CD4-positive, alpha-beta memory T cell (primary cell): ENCODE measurements at regions not wholly inside any gene's neighbourhood (a gene's known extent, or its start where the extent isn't known, plus 50 kb on each side); places are given as distances from the start of the nearest gene placed in this dataset.
A peak's percentile ranks its signal among the peaks of the same experiment; 100 is the strongest.

Experiments used
- CTCF ChIA-PET: fragments of 350-600 bp; sonication (Branson Sonifier 250); formaldehyde crosslinking; loops from one replicate; lab custom pipeline; 2021; ENCODE audit warnings: inconsistent platforms; ENCODE audit not compliant: partially characterized antibody; lab: Charles Lee
- POLR2A ChIA-PET: fragments of 350-600 bp; sonication (Branson Sonifier 250); formaldehyde crosslinking; loops from one replicate; lab custom pipeline; 2021; ENCODE audit not compliant: partially characterized antibody; lab: Charles Lee
- DNase-seq, 5 donors: peaks; one replicate each; pipeline versions ENCODE4 v3.0.0 to v3.0.0-alpha.2; 2020 to 2022; ENCODE audit warnings: mixed read lengths in 1 of 5
- H3K27ac ChIP-seq: one replicate; pipeline ENCODE4 v1.7.0; 2013; ENCODE audit warnings: low read depth, low read length
- H3K27me3 ChIP-seq: 2 replicates; pipeline ENCODE4 v1.7.0; 2013; ENCODE audit warnings: mild to moderate bottlenecking, low read length, moderate library complexity; ENCODE audit not compliant: insufficient read depth
- H3K36me3 ChIP-seq: 2 replicates; pipeline ENCODE4 v1.7.0; 2013; ENCODE audit warnings: mild to moderate bottlenecking, low read length, moderate library complexity; ENCODE audit not compliant: insufficient read depth
- H3K4me1 ChIP-seq: 2 replicates; pipeline ENCODE4 v1.7.0; 2013; ENCODE audit warnings: mild to moderate bottlenecking, low read length, moderate library complexity; ENCODE audit not compliant: insufficient read depth
- H3K4me3 ChIP-seq, 2 donors: one replicate each; pipeline ENCODE4 v1.7.0; 2013; ENCODE audit warnings: low read length in 2 of 2, mild to moderate bottlenecking in 1 of 2
- H3K9me3 ChIP-seq, 2 donors: one replicate each; pipeline ENCODE4 v1.7.0; 2013; ENCODE audit warnings: low read length in 2 of 2, control low read depth in 1 of 2; ENCODE audit not compliant: control insufficient read depth in 1 of 2
- H3K27ac Mint-ChIP-seq, 7 donors: one replicate each; pipeline ENCODE4 v1.8.0; 2020 to 2021; ENCODE audit warnings: mixed read lengths in 7 of 7, mild to moderate bottlenecking in 6 of 7, inconsistent platforms in 3 of 7, moderate library complexity in 3 of 7
- H3K27me3 Mint-ChIP-seq, 2 donors: one replicate each; pipeline ENCODE4 v1.8.0; 2020 to 2021; ENCODE audit warnings: mixed read lengths in 2 of 2
- H3K36me3 Mint-ChIP-seq, 2 donors: one replicate each; pipeline ENCODE4 v1.8.0; 2020 to 2021; ENCODE audit warnings: mixed read lengths in 2 of 2, inconsistent platforms in 1 of 2, mild to moderate bottlenecking in 1 of 2
- H3K4me1 Mint-ChIP-seq, 4 donors: one replicate each; pipeline ENCODE4 v1.8.0; 2020 to 2021; ENCODE audit warnings: mixed read lengths in 4 of 4, mild to moderate bottlenecking in 1 of 4
- H3K4me3 Mint-ChIP-seq, 8 donors: one replicate each; pipeline ENCODE4 v1.8.0; 2020 to 2021; ENCODE audit warnings: mixed read lengths in 8 of 8, mild to moderate bottlenecking in 7 of 8, moderate library complexity in 6 of 8, inconsistent platforms in 3 of 8
- H3K9me3 Mint-ChIP-seq, 8 donors: one replicate each; pipeline ENCODE4 v1.8.0; 2020 to 2021; ENCODE audit warnings: mixed read lengths in 8 of 8, mild to moderate bottlenecking in 5 of 8, inconsistent platforms in 3 of 8, moderate library complexity in 1 of 8
- intact Hi-C: fragments of 100-400 bp; cut with micrococcal nuclease; formaldehyde crosslinking; loops from one replicate; pipeline ENCODE4 v1.15.1; 2023

GRCh38 chr6:2549834-2550233 lies 200.9 kb downstream of the MYLK4 start:
- Histone ChIP-seq H3K4me1 (no peaks in the 10 kb centered on the region), H3K36me3 (no peaks in the 10 kb centered on the region), H3K4me3 (no peak overlapping the region), H3K27ac (no peak overlapping the region), H3K27me3 (no peaks in the 10 kb centered on the region), H3K9me3 (no peaks in the 10 kb centered on the region)
- Mint-ChIP-seq H3K27me3 (peaks cover 17 to 22% of the 10 kb centered on the region in 2 donors), H3K4me1 (peaks cover 0 to 1% (median 0%) of the 10 kb centered on the region in 4 donors), H3K36me3 (no peaks in the 10 kb centered on the region), H3K27ac (no peak overlapping the region), H3K4me3 (no peak overlapping the region), H3K9me3 (peaks cover 0 to 5% (median 0%) of the 10 kb centered on the region in 8 donors)
- ChIA-PET CTCF (no interaction called here), POLR2A (no interaction called here)
- intact Hi-C loops: loop anchor here (10.0 kb wide), 1 partner anchor 955 kb away; no protein-coding TSS in a partner anchor
- no peak for DNase-seq

GRCh38 chr6:2547355-2547754 lies 203.4 kb downstream of the MYLK4 start:
- no peaks in the 10 kb centered on the region for H3K36me3 Mint-ChIP-seq
- peaks cover 21 to 31% of the 10 kb centered on the region in 2 donors for H3K27me3 Mint-ChIP-seq
- Histone ChIP-seq H3K27me3 (no peaks in the 10 kb centered on the region), H3K4me3 (no peak overlapping the region), H3K27ac (no peak overlapping the region), H3K36me3 (no peaks in the 10 kb centered on the region), H3K4me1 (peaks cover 16% of the 10 kb centered on the region), H3K9me3 (no peaks in the 10 kb centered on the region)
- no peak for DNase-seq
- peaks cover 0 to 5% (median 0%) of the 10 kb centered on the region in 8 donors for H3K9me3 Mint-ChIP-seq
- no peak overlapping the region for H3K4me3 Mint-ChIP-seq
- H3K27ac Mint-ChIP-seq: peak overlapping the region in 1 of 7 donors; percentile 38
- CTCF ChIA-PET: interaction anchor here (1.3 kb wide), 1 partner anchor 11 kb away, joined by 3 read pairs; no protein-coding TSS in a partner anchor
- peaks cover 12 to 17% (median 16%) of the 10 kb centered on the region in 4 donors for H3K4me1 Mint-ChIP-seq
- POLR2A ChIA-PET: no interaction called here
- intact Hi-C loops: loop anchor here (10.0 kb wide), 1 partner anchor 953 kb away; no protein-coding TSS in a partner anchor

- H3K4me1 ChIP-seq: peaks cover 20% of the 10 kb centered on the region
- ChIA-PET POLR2A (no interaction called here), CTCF (interaction anchor here (1.3 kb wide), 1 partner anchor 11 kb away, joined by 3 read pairs; no protein-coding TSS in a partner anchor)
- H3K27ac ChIP-seq: no peak overlapping the region
- intact Hi-C loops: loop anchor here (10.0 kb wide), 1 partner anchor 952 kb away; no protein-coding TSS in a partner anchor
- H3K4me3 Mint-ChIP-seq: no peak overlapping the region
- H3K4me3 ChIP-seq: no peak overlapping the region
- no peaks in the 10 kb centered on the region for H3K27me3 ChIP-seq
- H3K36me3 Mint-ChIP-seq: no peaks in the 10 kb centered on the region
- H3K36me3 ChIP-seq: no peaks in the 10 kb centered on the region
- no peak overlapping the region for H3K27ac Mint-ChIP-seq
- peaks cover 21 to 31% of the 10 kb centered on the region in 2 donors for H3K27me3 Mint-ChIP-seq
- peaks cover 0 to 5% (median 0%) of the 10 kb centered on the region in 8 donors for H3K9me3 Mint-ChIP-seq
- peaks cover 15 to 21% (median 20%) of the 10 kb centered on the region in 4 donors for H3K4me1 Mint-ChIP-seq
- H3K9me3 ChIP-seq: no peaks in the 10 kb centered on the region
- no peak for DNase-seq
Measured at GRCh38 chr6:2546901-2547300, 203.8 kb downstream of the MYLK4 start.

- Histone ChIP-seq H3K27ac (no peak overlapping the region), H3K4me1 (peaks cover 25% of the 10 kb centered on the region), H3K27me3 (peaks cover 3% of the 10 kb centered on the region), H3K4me3 (no peak overlapping the region), H3K36me3 (no peaks in the 10 kb centered on the region), H3K9me3 (no peaks in the 10 kb centered on the region)
- H3K27me3 Mint-ChIP-seq: peaks cover 22 to 34% of the 10 kb centered on the region in 2 donors
- no peak for DNase-seq
- H3K4me3 Mint-ChIP-seq: no peak overlapping the region
- CTCF ChIA-PET: interaction anchor here (1.9 kb wide), 1 partner anchor 89 kb away, joined by 5 read pairs; no protein-coding TSS in a partner anchor
- POLR2A ChIA-PET: no interaction called here
- intact Hi-C loops: loop anchor here (10.0 kb wide), 1 partner anchor 951 kb away; no protein-coding TSS in a partner anchor
- H3K9me3 Mint-ChIP-seq: peaks cover 0 to 5% (median 0%) of the 10 kb centered on the region in 8 donors
- no peak overlapping the region for H3K27ac Mint-ChIP-seq
- peaks cover 17 to 30% (median 26%) of the 10 kb centered on the region in 4 donors for H3K4me1 Mint-ChIP-seq
- no peaks in the 10 kb centered on the region for H3K36me3 Mint-ChIP-seq
Measured at GRCh38 chr6:2545383-2546038, 205.2 kb downstream of the MYLK4 start.

- intact Hi-C loops: loop anchor here (10.0 kb wide), 1 partner anchor 949 kb away; no protein-coding TSS in a partner anchor
- Mint-ChIP-seq H3K9me3 (peaks cover 0 to 4% (median 0%) of the 10 kb centered on the region in 8 donors), H3K27ac (peak overlapping the region in 3 of 7 donors; percentile 17 to 86 (median 18)), H3K4me1 (peaks cover 19 to 30% (median 26%) of the 10 kb centered on the region in 4 donors), H3K4me3 (peak overlapping the region in 7 of 8 donors; percentile 40 to 70 (median 62)), H3K36me3 (no peaks in the 10 kb centered on the region), H3K27me3 (peaks cover 28 to 43% of the 10 kb centered on the region in 2 donors)
- no peak overlapping the region for H3K27ac ChIP-seq
- no peaks in the 10 kb centered on the region for H3K36me3 ChIP-seq
- POLR2A ChIA-PET: no interaction called here
- H3K4me1 ChIP-seq: peaks cover 25% of the 10 kb centered on the region
- no peaks in the 10 kb centered on the region for H3K9me3 ChIP-seq
- CTCF ChIA-PET: interaction anchor here (0.6 kb wide), 1 partner anchor 9 kb away, joined by 3 read pairs; no protein-coding TSS in a partner anchor
- peaks cover 3% of the 10 kb centered on the region for H3K27me3 ChIP-seq
- no peak for DNase-seq
- peak overlapping the region in 1 of 2 donors; percentile 5 for H3K4me3 ChIP-seq
Measured at GRCh38 chr6:2543321-2543720, 207.4 kb downstream of the MYLK4 start.

GRCh38 chr6:2542858-2543218 lies 207.9 kb downstream of the MYLK4 start:
- H3K9me3 ChIP-seq: no peaks in the 10 kb centered on the region
- H3K4me3 Mint-ChIP-seq: peak overlapping the region in 7 of 8 donors; percentile 40 to 70 (median 62)
- H3K36me3 Mint-ChIP-seq: no peaks in the 10 kb centered on the region
- peaks cover 30 to 47% of the 10 kb centered on the region in 2 donors for H3K27me3 Mint-ChIP-seq
- intact Hi-C loops: loop anchor here (10.0 kb wide), 1 partner anchor 948 kb away; no protein-coding TSS in a partner anchor
- ChIA-PET CTCF (no interaction called here), POLR2A (no interaction called here)
- DNase-seq: peak; percentile 64 to 80 (median 71)
- peaks cover 25% of the 10 kb centered on the region for H3K4me1 ChIP-seq
- peaks cover 3% of the 10 kb centered on the region for H3K27me3 ChIP-seq
- H3K9me3 Mint-ChIP-seq: peaks cover 0 to 4% (median 0%) of the 10 kb centered on the region in 8 donors
- H3K4me1 Mint-ChIP-seq: peaks cover 19 to 30% (median 26%) of the 10 kb centered on the region in 4 donors
- no peaks in the 10 kb centered on the region for H3K36me3 ChIP-seq
- no peak overlapping the region for H3K27ac ChIP-seq
- H3K27ac Mint-ChIP-seq: peak overlapping the region in 6 of 7 donors; percentile 4 to 86 (median 44)
- H3K4me3 ChIP-seq: peak overlapping the region in 1 of 2 donors; percentile 5
